Trophoblast cell (in vitro differentiated cells and primary cell): ENCODE measurements at regions not wholly inside any gene's neighbourhood (a gene's known extent, or its start where the extent isn't known, plus 50 kb on each side); places are given as distances from the start of the nearest gene placed in this dataset.

Experiments used
- DNase-seq, 2 donors: peaks; one replicate each; pipeline ENCODE4 v3.0.0-alpha.2; 2016
- H2AFZ ChIP-seq: 2 replicates; pipeline ENCODE4 v1.6.1; 2013; ENCODE audit warnings: low read length, moderate library complexity, mild to moderate bottlenecking; ENCODE audit not compliant: insufficient read depth, poor library complexity
- H2AK5ac ChIP-seq: 2 replicates; pipeline ENCODE4 v1.6.1; 2013; ENCODE audit warnings: mild to moderate bottlenecking, low read length
- H2BK120ac ChIP-seq: 2 replicates; pipeline ENCODE4 v1.6.1; 2013; ENCODE audit warnings: low read length, mild to moderate bottlenecking, moderate library complexity; ENCODE audit not compliant: insufficient read depth, poor library complexity
- H2BK12ac ChIP-seq: 2 replicates; pipeline ENCODE4 v1.6.1; 2013; ENCODE audit warnings: mild to moderate bottlenecking, low read length, moderate library complexity
- H2BK5ac ChIP-seq: 2 replicates; pipeline ENCODE4 v1.6.1; 2013; ENCODE audit warnings: low read length, low read depth, moderate library complexity, mild to moderate bottlenecking; ENCODE audit not compliant: poor library complexity
- H3K14ac ChIP-seq: 2 replicates; pipeline ENCODE4 v1.6.1; 2013; ENCODE audit warnings: mild to moderate bottlenecking, low read length
- H3K18ac ChIP-seq: 2 replicates; pipeline ENCODE4 v1.6.1; 2013; ENCODE audit warnings: mild to moderate bottlenecking, low read length
- H3K23ac ChIP-seq: 2 replicates; pipeline ENCODE4 v1.6.1; 2013; ENCODE audit warnings: low read length
- H3K27ac ChIP-seq: 2 replicates; pipeline ENCODE4 v1.5.1; 2013; ENCODE audit warnings: low read depth, mild to moderate bottlenecking, inconsistent platforms, low read length, moderate library complexity
- H3K27me3 ChIP-seq: 2 replicates; pipeline ENCODE4 v1.6.1; 2013; ENCODE audit warnings: inconsistent platforms, mild to moderate bottlenecking, low read length, moderate library complexity; ENCODE audit not compliant: insufficient read depth
- H3K36me3 ChIP-seq, 2 experiments: 1 replicate in 1 of 2; 2 replicates in 1 of 2; pipeline ENCODE4 v1.6.1; 2013; ENCODE audit warnings: low read length in 2 of 2, mild to moderate bottlenecking in 2 of 2, moderate library complexity in 1 of 2; ENCODE audit not compliant: insufficient read depth in 2 of 2, control insufficient read depth in 1 of 2
- H3K4ac ChIP-seq: 2 replicates; pipeline ENCODE4 v1.6.1; 2013; ENCODE audit warnings: low read depth, mild to moderate bottlenecking, low read length, moderate library complexity
- H3K4me1 ChIP-seq, 2 experiments: 1 replicate in 1 of 2; 2 replicates in 1 of 2; pipeline ENCODE4 v1.6.1; 2013; ENCODE audit warnings: low read length in 2 of 2, mild to moderate bottlenecking in 2 of 2, moderate library complexity in 1 of 2; ENCODE audit not compliant: insufficient read depth in 2 of 2, control insufficient read depth in 1 of 2
- H3K4me2 ChIP-seq: 2 replicates; pipeline ENCODE4 v1.6.1; 2013; ENCODE audit warnings: inconsistent platforms, mild to moderate bottlenecking, low read length, moderate library complexity
- H3K4me3 ChIP-seq: 2 replicates; pipeline ENCODE4 v1.5.1; 2013; ENCODE audit warnings: mild to moderate bottlenecking, low read depth, low read length, inconsistent platforms
- H3K79me1 ChIP-seq: one replicate; pipeline ENCODE4 v1.6.1; 2013; ENCODE audit warnings: low read length
- H3K79me2 ChIP-seq: 2 replicates; pipeline ENCODE4 v1.6.1; 2013; ENCODE audit warnings: low read length, mild to moderate bottlenecking; ENCODE audit not compliant: control insufficient read depth, insufficient read depth, poor library complexity
- H3K9ac ChIP-seq: 2 replicates; pipeline ENCODE4 v1.6.1; 2013; ENCODE audit warnings: mild to moderate bottlenecking, low read length
- H3K9me3 ChIP-seq: 2 replicates; pipeline ENCODE4 v1.6.1; 2013; ENCODE audit warnings: low read depth, mild to moderate bottlenecking, control low read depth, inconsistent platforms, low read length; ENCODE audit not compliant: insufficient read depth
- H4K12ac ChIP-seq: 2 replicates; pipeline ENCODE4 v1.6.1; 2013; ENCODE audit warnings: low read depth, mild to moderate bottlenecking, low read length, moderate library complexity
- H4K8ac ChIP-seq: 2 replicates; pipeline ENCODE4 v1.6.1; 2013; ENCODE audit warnings: low read depth, mild to moderate bottlenecking, low read length, moderate library complexity
- H4K91ac ChIP-seq: one replicate; pipeline ENCODE4 v1.6.1; 2013; ENCODE audit warnings: low read depth, mild to moderate bottlenecking, low read length, moderate library complexity
- WGBS: extraction: QIAGEN DNeasy Blood & Tissue Kit; methylation state at CpG from one replicate; pipeline ENCODE4 v1.1.7; 2013; ENCODE audit warnings: missing lambda C conversion rate; ENCODE audit not compliant: insufficient read length, insufficient coverage; ENCODE audit errors: extremely low coverage; 5-methylcytosine and 5-hydroxymethylcytosine counted together

DNA sequence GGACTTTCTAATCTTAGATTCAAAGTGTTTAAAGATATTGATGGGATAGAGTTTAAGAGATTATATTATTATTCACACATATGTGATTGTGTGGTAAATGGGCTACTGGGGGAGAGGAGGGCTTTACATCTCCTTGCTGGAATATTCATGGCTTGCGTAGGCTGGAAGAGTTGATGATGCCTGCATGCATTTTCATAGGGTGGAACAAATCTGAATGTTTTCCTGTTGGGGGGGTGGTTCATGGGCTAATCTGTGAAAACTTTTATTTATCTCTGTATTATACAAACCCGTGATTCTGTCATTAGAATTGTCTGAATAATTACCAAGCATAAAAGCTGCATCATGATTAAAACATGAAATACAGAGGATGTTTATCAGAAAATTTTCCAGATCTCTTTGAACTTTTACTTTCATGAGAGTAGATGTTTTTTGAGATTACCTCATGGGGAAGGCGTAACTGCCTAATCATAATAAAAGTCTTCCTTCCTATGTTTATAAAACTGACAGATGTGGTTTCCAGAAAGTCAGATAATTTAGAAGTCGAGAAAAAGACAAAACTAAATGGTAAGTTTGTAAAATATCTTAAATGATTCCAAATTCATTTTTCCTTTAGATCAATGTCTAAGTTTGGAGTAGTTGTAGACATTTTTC, 1185.4 kb upstream of the SEMA6A start:
- no peak for DNase-seq
- Histone ChIP-seq H3K4me1 (no peaks in the 10 kb centered on the region), H4K91ac (no peak overlapping the region), H2BK5ac (no peak overlapping the region), H3K9ac (no peak overlapping the region), H3K4me3 (no peak overlapping the region), H3K9me3 (no peaks in the 10 kb centered on the region), H4K8ac (no peak overlapping the region), H3K4ac (no peak overlapping the region), H3K4me2 (no peak overlapping the region), H3K14ac (no peak overlapping the region), H3K27me3 (no peaks in the 10 kb centered on the region), H3K27ac (no peak overlapping the region), H3K79me2 (no peaks in the 10 kb centered on the region), H3K18ac (no peak overlapping the region), H2BK12ac (no peak overlapping the region), H4K12ac (no peak overlapping the region), H3K79me1 (no peaks in the 10 kb centered on the region), H3K23ac (no peak overlapping the region), H2BK120ac (no peak overlapping the region), H2AK5ac (no peak overlapping the region), H3K36me3 (no peaks in the 10 kb centered on the region), H2AFZ (no peak overlapping the region)
- no CpG with 5 or more reads among the region's 4 CpGs for WGBS

DNA sequence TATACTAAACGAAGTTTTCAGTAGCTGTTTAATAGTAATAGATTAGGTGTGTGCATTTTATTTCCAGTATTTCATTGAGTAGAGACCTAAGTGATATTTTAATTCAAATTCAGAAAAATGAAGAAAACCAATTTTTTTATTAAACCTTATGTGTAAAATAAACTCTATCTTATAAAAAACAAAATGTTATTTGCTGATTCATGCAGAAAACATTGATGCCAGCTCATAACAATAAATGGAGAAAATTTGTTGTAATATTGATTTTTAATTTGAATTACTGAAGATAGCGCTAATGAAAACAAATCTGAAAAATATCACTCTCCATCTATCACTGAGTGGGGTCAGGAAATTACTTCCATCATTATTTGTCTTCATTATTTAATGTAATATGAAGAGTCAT, 1177.8 kb upstream of the SEMA6A start:
- H3K36me3 ChIP-seq, result no peaks in the 10 kb centered on the region
- H3K79me2 ChIP-seq, result no peaks in the 10 kb centered on the region
- H3K27ac ChIP-seq, result no peak overlapping the region
- no peak overlapping the region for H3K4me3 ChIP-seq
- no peak overlapping the region for H3K23ac ChIP-seq
- no peak overlapping the region for H4K91ac ChIP-seq
- no peaks in the 10 kb centered on the region for H3K4me1 ChIP-seq
- H3K79me1 ChIP-seq, result no peaks in the 10 kb centered on the region
- H3K14ac ChIP-seq, result no peak overlapping the region
- no peak overlapping the region for H4K8ac ChIP-seq
- H2BK120ac ChIP-seq, result no peak overlapping the region
- H3K18ac ChIP-seq, result no peak overlapping the region
- no CpG with 5 or more reads among the region's 2 CpGs for WGBS
- no peak overlapping the region for H3K4ac ChIP-seq
- H3K4me2 ChIP-seq, result no peak overlapping the region
- no peak overlapping the region for H4K12ac ChIP-seq
- DNase-seq, result no peak
- H2AFZ ChIP-seq, result no peak overlapping the region
- no peak overlapping the region for H2BK12ac ChIP-seq
- no peak overlapping the region for H3K9ac ChIP-seq
- no peak overlapping the region for H2BK5ac ChIP-seq
- H2AK5ac ChIP-seq, result no peak overlapping the region
- H3K27me3 ChIP-seq, result no peaks in the 10 kb centered on the region
- no peaks in the 10 kb centered on the region for H3K9me3 ChIP-seq

DNA sequence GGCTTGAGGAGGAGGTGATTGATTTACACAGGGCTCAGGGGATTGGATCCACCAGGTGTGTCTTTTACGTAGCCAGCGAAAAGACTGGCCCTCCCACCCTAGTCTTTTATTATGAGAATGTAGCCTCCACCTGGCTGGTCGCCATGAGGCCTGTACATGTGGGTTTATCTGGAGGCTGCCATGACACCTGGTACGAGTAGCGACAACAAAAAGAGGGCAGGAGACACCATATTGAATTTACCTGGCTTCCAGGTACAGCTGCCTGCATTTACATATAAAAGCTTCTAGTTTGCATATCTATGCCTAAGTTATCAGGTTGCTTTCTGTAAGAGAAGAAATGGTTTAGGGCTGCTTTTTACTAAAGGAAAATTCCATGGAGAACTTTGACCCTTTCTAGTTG, 1173.7 kb upstream of the SEMA6A start:
- Histone ChIP-seq H3K23ac (no peak overlapping the region), H3K9me3 (no peaks in the 10 kb centered on the region), H4K8ac (no peak overlapping the region), H3K4me1 (no peaks in the 10 kb centered on the region), H3K4ac (no peak overlapping the region), H3K14ac (no peak overlapping the region), H2BK5ac (no peak overlapping the region), H3K4me3 (no peak overlapping the region), H3K27ac (no peak overlapping the region), H3K9ac (no peak overlapping the region), H2AK5ac (no peak overlapping the region), H3K18ac (no peak overlapping the region), H4K91ac (no peak overlapping the region), H3K27me3 (no peaks in the 10 kb centered on the region), H2BK12ac (no peak overlapping the region), H3K79me2 (no peaks in the 10 kb centered on the region), H3K4me2 (no peak overlapping the region), H2AFZ (no peak overlapping the region), H4K12ac (no peak overlapping the region), H3K36me3 (no peaks in the 10 kb centered on the region), H3K79me1 (no peaks in the 10 kb centered on the region), H2BK120ac (no peak overlapping the region)
- DNase-seq, result no peak
- WGBS, result no CpG with 5 or more reads among the region's 5 CpGs

DNA sequence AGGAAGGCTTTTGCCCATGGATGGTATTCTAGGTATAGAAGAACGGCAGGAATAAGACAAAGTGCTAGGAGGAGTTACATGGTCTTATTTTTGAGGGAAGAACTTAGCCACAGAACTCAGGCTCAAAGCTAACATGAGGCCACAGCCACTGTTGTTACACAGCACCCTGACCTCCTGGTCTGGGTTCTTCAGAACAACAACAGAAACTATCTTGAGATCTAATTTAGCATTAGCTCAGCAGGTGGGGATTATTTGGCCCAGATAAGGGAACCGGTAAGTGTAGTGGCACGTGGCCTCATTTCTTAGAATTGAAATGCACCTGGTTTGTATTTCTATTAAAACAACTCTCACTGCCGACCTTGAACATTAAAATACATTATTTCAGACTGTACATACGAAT, 1168.7 kb upstream of the SEMA6A start:
- Histone ChIP-seq H3K4ac (no peak overlapping the region), H3K9me3 (no peaks in the 10 kb centered on the region), H3K18ac (no peak overlapping the region), H2AK5ac (no peak overlapping the region), H3K4me1 (no peaks in the 10 kb centered on the region), H3K79me1 (no peaks in the 10 kb centered on the region), H4K12ac (no peak overlapping the region), H3K4me3 (no peak overlapping the region), H4K8ac (no peak overlapping the region), H3K27ac (no peak overlapping the region), H3K36me3 (no peaks in the 10 kb centered on the region), H2AFZ (no peak overlapping the region), H3K79me2 (no peaks in the 10 kb centered on the region), H3K14ac (no peak overlapping the region), H3K9ac (no peak overlapping the region), H3K4me2 (no peak overlapping the region), H3K27me3 (no peaks in the 10 kb centered on the region), H4K91ac (no peak overlapping the region), H3K23ac (no peak overlapping the region), H2BK5ac (no peak overlapping the region), H2BK12ac (no peak overlapping the region), H2BK120ac (no peak overlapping the region)
- WGBS, result no CpG with 5 or more reads among the region's 5 CpGs
- DNase-seq, result no peak
